ENCODE measurements at regions not wholly inside any gene's neighbourhood (a gene's known extent, or its start where the extent isn't known, plus 50 kb on each side); places are given as distances from the start of the nearest gene placed in this dataset.

GRCh38 chr5:98543490-98543889, 230.0 kb upstream of the RGMB start:
- Histone ChIP-seq H3K9me3 (ENCODE audit: insufficient read depth in 2 of 2, low read depth in 1 of 2, low read length in 1 of 2) (peaks cover 9 to 16% of the 10 kb centered on the region in 2 experiments; a peak in 3 of 4 replicates), H2BK20ac (ENCODE audit: low read length) (no peak overlapping the region), H3K27me3 (replicated peaks in 1 of 4; ENCODE audit: control insufficient read depth in 3 of 4, extremely low read depth in 1 of 4, insufficient read depth in 3 of 4, low read length in 3 of 4) (no peaks in the 10 kb centered on the region), H3K27ac (ENCODE audit: low read depth, low read length) (no peak overlapping the region), H3K14ac (ENCODE audit: insufficient read length) (no peak overlapping the region), H3K23ac (ENCODE audit: insufficient read length) (no peak overlapping the region), H2BK12ac (ENCODE audit: low read depth, low read length) (no peak overlapping the region), H3K18ac (ENCODE audit: extremely low read depth, low read length) (no peak overlapping the region), H2BK120ac (replicated peaks; ENCODE audit: low read depth, low read length) (no peak overlapping the region), H2AK5ac (ENCODE audit: low read depth, low read length) (no peak overlapping the region), H3K9ac (replicated peaks in 1 of 4; ENCODE audit: extremely low read depth in 1 of 4, low read depth in 3 of 4, low read length in 3 of 4) (no peak overlapping the region), H3K4ac (replicated peaks; ENCODE audit: insufficient read length, low read depth, low read length) (no peak overlapping the region), H4K8ac (ENCODE audit: extremely low read depth, insufficient read depth, low read length) (no peak overlapping the region), H3K36me3 (ENCODE audit: control insufficient read depth in 2 of 4, insufficient read depth in 4 of 4, low read length in 3 of 4) (no peaks in the 10 kb centered on the region), H3K79me1 (ENCODE audit: low read depth, low read length) (no peaks in the 10 kb centered on the region), H3K79me2 (ENCODE audit: control insufficient read depth in 1 of 2, insufficient read depth in 2 of 2, low read length in 2 of 2) (no peaks in the 10 kb centered on the region), H3K4me1 (replicated peaks in 1 of 4; ENCODE audit: control insufficient read depth in 3 of 4, insufficient read depth in 4 of 4, low read length in 3 of 4) (no peaks in the 10 kb centered on the region), H2BK15ac (ENCODE audit: low read length) (no peak overlapping the region), H2BK5ac (ENCODE audit: low read depth, low read length) (no peak overlapping the region), H2AFZ (ENCODE audit: low read length) (no peak overlapping the region), H3K4me3 (ENCODE audit: extremely low read depth in 1 of 4, insufficient read depth in 2 of 4, low read depth in 3 of 4, low read length in 4 of 4) (no peak overlapping the region), H3K56ac (replicated peaks; ENCODE audit: insufficient read length, low read depth, low read length) (no peak overlapping the region), H4K5ac (ENCODE audit: insufficient read length, low read depth, low read length) (no peak overlapping the region), H4K91ac (replicated peaks; ENCODE audit: insufficient read length, low read length) (no peak overlapping the region), H3K4me2 (ENCODE audit: insufficient read depth in 1 of 2, low read depth in 2 of 2, low read length in 2 of 2) (no peak overlapping the region), H3K23me2 (ENCODE audit: low read depth, low read length) (no peaks in the 10 kb centered on the region), H4K20me1 (replicated peaks in 1 of 2; ENCODE audit: control insufficient read depth in 1 of 2, insufficient read depth in 2 of 2, low read length in 2 of 2) (no peaks in the 10 kb centered on the region)
- FAIRE-seq = no peak
- WGBS, 2 experiments (ENCODE audit: extremely low coverage in 1 of 2, insufficient coverage in 1 of 2, insufficient read length in 1 of 2, insufficient replicate concordance in 2 of 2, low coverage in 1 of 2, low lambda C conversion rate in 2 of 2, missing lambda C conversion rate in 1 of 2) = 95% methylated on average over 4 of the region's 4 CpGs; no CpG with 5 or more reads in 1 of the 2 experiments
- POLR2A ChIA-PET (ENCODE audit: partially characterized antibody) = no interaction called here
- DNase-seq (ENCODE audit: low read depth in 1 of 2, low spot score in 2 of 2) = no peak
- CTCF ChIA-PET (ENCODE audit: partially characterized antibody) = interaction anchor here (0.6 kb wide), 1 partner anchor 267 kb away, joined by 5 read pairs; no protein-coding TSS in a partner anchor
- TF ChIP-seq ATF2 (IDR thresholded peaks at IDR 0.05; ENCODE audit: low read length) = no peak
- TF ChIP-seq NANOG (IDR thresholded peaks at IDR 0.05; ENCODE audit: insufficient read depth, low read depth, low read length, poor library complexity, severe bottlenecking) = no peak
- no peak for TF ChIP-seq CHD1 (IDR thresholded peaks at IDR 0.05; ENCODE audit: low read depth, low read length)

Measured in H1 (cell line).